ENCODE measurements at regions not wholly inside any gene's neighbourhood (a gene's known extent, or its start where the extent isn't known, plus 50 kb on each side); places are given as distances from the start of the nearest gene placed in this dataset.

GRCh38 chr3:161925749-161926360 is 429.2 kb downstream of the OTOL1 start:
- H3K27ac Mint-ChIP-seq = no peak overlapping the region
- no CpG with 5 or more reads among the region's 2 CpGs for WGBS (ENCODE audit: extremely low coverage, insufficient read length, low lambda C conversion rate)
- Histone ChIP-seq H4K20me1 (ENCODE audit: control insufficient read depth, insufficient read depth, insufficient read length) (no peaks in the 10 kb centered on the region), H2AFZ (ENCODE audit: low read length) (no peak overlapping the region), H3K27me3 (ENCODE audit: insufficient read depth, low read length) (no peaks in the 10 kb centered on the region), H3K23me2 (ENCODE audit: insufficient read length, low read depth, low read length, poor library complexity, severe bottlenecking) (no peaks in the 10 kb centered on the region), H3K79me1 (ENCODE audit: insufficient read depth, low read depth, low read length, poor library complexity, severe bottlenecking) (no peaks in the 10 kb centered on the region), H4K91ac (ENCODE audit: insufficient read length, low read depth, low read length) (no peak overlapping the region), H2BK15ac (ENCODE audit: low read depth, low read length) (no peak overlapping the region), H4K5ac (ENCODE audit: insufficient read length, low read depth, low read length) (no peak overlapping the region), H3K4me2 (ENCODE audit: insufficient read depth, insufficient read length, low read length) (no peak overlapping the region), H2BK20ac (ENCODE audit: low read depth, low read length, poor library complexity, severe bottlenecking) (no peak overlapping the region), H3K23ac (ENCODE audit: insufficient read length, low read depth, low read length) (no peak overlapping the region), H3K27ac (ENCODE audit: insufficient read length, low read depth, low read length) (no peak overlapping the region), H3K4me1 (ENCODE audit: insufficient read depth, low read length) (no peaks in the 10 kb centered on the region), H2AK5ac (ENCODE audit: insufficient read length, low read length) (no peak overlapping the region), H3K56ac (ENCODE audit: insufficient read length, low read depth, low read length) (no peak overlapping the region), H2BK5ac (ENCODE audit: insufficient read length, low read length) (no peak overlapping the region), H3K9ac (ENCODE audit: extremely low read depth, insufficient read length, low read length) (no peak overlapping the region), H3K14ac (ENCODE audit: insufficient read depth, low read length) (no peak overlapping the region), H3K4ac (ENCODE audit: low read depth, low read length) (no peak overlapping the region), H2BK120ac (ENCODE audit: low read depth, low read length, poor library complexity, severe bottlenecking) (no peak overlapping the region), H3K79me2 (ENCODE audit: insufficient read depth, low read length) (no peaks in the 10 kb centered on the region), H3K18ac (ENCODE audit: insufficient read length, low read depth, low read length) (no peak overlapping the region), H3K9me3 (ENCODE audit: control insufficient read depth, low read depth, low read length) (no peaks in the 10 kb centered on the region), H3T11ph (ENCODE audit: low read length) (no peak overlapping the region), H4K8ac (replicated peaks; ENCODE audit: insufficient read length, low read depth, low read length) (no peak overlapping the region), H2BK12ac (ENCODE audit: insufficient read length, low read depth, low read length) (no peak overlapping the region)
- H3K4me1 Mint-ChIP-seq = no peaks in the 10 kb centered on the region
- peaks cover 15 to 30% of the 10 kb centered on the region in 2 experiments for H3K9me3 Mint-ChIP-seq
- H3K27me3 Mint-ChIP-seq (ENCODE audit: low read depth) = no peaks in the 10 kb centered on the region
- peaks cover 13 to 29% (median 17%) of the 10 kb centered on the region in 3 experiments; a peak in 6 of 7 replicates for H3K36me3 Mint-ChIP-seq (ENCODE audit: insufficient read depth in 1 of 3, low read depth in 3 of 3)
- TF ChIP-seq CTCF (conservative IDR thresholded peaks at IDR 0.05) = peak; percentile 15; the same call in 1 of the 3 replicates
- DNase-seq = no peak
- no peak overlapping the region for H3K4me3 Mint-ChIP-seq

Data from H9 (cell line).